Mucosa of descending colon (tissue), 3 donors: ENCODE measurements at regions not wholly inside any gene's neighbourhood (a gene's known extent, or its start where the extent isn't known, plus 50 kb on each side); places are given as distances from the start of the nearest gene placed in this dataset.

Source experiments
- ATAC-seq: fragments of 200-7000 bp; cut with Tn5 transposase; one replicate; pipeline ENCODE4 v1.9.1; 2020; ENCODE audit warnings: mild to moderate bottlenecking, moderate library complexity
- DNase-seq, 3 donors: peaks; one replicate each; pipeline ENCODE4 v3.0.0-alpha.2; 2020
- H3K36me3 ChIP-seq: fragments of 200-600 bp; one replicate; pipeline ENCODE4 v1.8.0; 2021; ENCODE audit warnings: low read depth, mild to moderate bottlenecking
- H3K4me1 ChIP-seq: fragments of 200-600 bp; one replicate; pipeline ENCODE4 v1.8.0; 2021; ENCODE audit warnings: low read depth, mild to moderate bottlenecking
- H3K4me3 ChIP-seq: fragments of 200-600 bp; one replicate; pipeline ENCODE4 v1.8.0; 2021; ENCODE audit warnings: mild to moderate bottlenecking
- H3K9me3 ChIP-seq: fragments of 200-600 bp; one replicate; pipeline ENCODE4 v1.8.0; 2021; ENCODE audit warnings: mild to moderate bottlenecking
- intact Hi-C, 2 donors: fragments of 100-400 bp; cut with DNase I in 1 of 2; cut with micrococcal nuclease in 1 of 2; formaldehyde crosslinking; loops; one replicate each; pipeline versions ENCODE4 v1.11.0 to v1.11.1; 2022; cut with DNase I, micrococcal nuclease
- TF ChIP-seq, protein P1 (sequence below): fragments of 200-600 bp; IDR thresholded peaks from one replicate; pipeline ENCODE4 v1.8.0; 2022; ENCODE audit warnings: antibody characterized with exemption, mild to moderate bottlenecking
- donor health status: DM: no; HTN: no; CAD: no; lungs with moderate emphysema.
- donor health status: DM: no; HTN: no; CAD: no.
- donor health status: DM: no; HTN: yes; CAD: no.

GRCh38 chr1:104463126-104463697 is 713.5 kb downstream of the AMY1C start:
- H3K4me3 ChIP-seq, result no peak overlapping the region
- no peaks in the 10 kb centered on the region for H3K4me1 ChIP-seq
- ATAC-seq, result no peak
- no peaks in the 10 kb centered on the region for H3K36me3 ChIP-seq
- intact Hi-C loops, result no loop called here
- TF ChIP-seq, protein P1, sequence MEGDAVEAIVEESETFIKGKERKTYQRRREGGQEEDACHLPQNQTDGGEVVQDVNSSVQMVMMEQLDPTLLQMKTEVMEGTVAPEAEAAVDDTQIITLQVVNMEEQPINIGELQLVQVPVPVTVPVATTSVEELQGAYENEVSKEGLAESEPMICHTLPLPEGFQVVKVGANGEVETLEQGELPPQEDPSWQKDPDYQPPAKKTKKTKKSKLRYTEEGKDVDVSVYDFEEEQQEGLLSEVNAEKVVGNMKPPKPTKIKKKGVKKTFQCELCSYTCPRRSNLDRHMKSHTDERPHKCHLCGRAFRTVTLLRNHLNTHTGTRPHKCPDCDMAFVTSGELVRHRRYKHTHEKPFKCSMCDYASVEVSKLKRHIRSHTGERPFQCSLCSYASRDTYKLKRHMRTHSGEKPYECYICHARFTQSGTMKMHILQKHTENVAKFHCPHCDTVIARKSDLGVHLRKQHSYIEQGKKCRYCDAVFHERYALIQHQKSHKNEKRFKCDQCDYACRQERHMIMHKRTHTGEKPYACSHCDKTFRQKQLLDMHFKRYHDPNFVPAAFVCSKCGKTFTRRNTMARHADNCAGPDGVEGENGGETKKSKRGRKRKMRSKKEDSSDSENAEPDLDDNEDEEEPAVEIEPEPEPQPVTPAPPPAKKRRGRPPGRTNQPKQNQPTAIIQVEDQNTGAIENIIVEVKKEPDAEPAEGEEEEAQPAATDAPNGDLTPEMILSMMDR, result no peak
- no peak for DNase-seq
- H3K9me3 ChIP-seq, result peaks cover 85% of the 10 kb centered on the region

DNA sequence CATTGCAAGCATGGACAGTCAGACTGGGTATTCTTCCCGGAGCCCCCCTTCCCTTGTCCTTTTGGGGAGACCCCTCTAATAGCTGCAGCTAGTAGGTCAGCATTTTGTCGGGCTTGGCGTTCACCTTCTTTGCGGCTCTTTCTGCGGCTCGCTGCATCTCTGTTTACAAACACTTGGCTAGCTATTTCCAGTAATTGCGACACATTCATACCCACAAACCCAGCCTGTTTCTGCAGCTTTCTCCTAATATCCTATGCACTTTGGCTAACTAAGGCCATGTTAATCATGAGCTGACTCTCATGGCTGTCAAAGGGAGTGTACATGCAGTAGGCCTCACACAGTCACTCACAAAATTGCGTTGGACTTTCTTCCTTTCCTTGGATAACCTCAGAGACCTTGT is 716.4 kb downstream of the AMY1C start:
- ATAC-seq (no peak), DNase-seq (no peak)
- no peaks in the 10 kb centered on the region for H3K4me1 ChIP-seq
- TF ChIP-seq, protein P1, result no peak
- intact Hi-C loops, result no loop called here
- no peak overlapping the region for H3K4me3 ChIP-seq
- H3K36me3 ChIP-seq, result no peaks in the 10 kb centered on the region
- peaks cover 63% of the 10 kb centered on the region for H3K9me3 ChIP-seq

DNA sequence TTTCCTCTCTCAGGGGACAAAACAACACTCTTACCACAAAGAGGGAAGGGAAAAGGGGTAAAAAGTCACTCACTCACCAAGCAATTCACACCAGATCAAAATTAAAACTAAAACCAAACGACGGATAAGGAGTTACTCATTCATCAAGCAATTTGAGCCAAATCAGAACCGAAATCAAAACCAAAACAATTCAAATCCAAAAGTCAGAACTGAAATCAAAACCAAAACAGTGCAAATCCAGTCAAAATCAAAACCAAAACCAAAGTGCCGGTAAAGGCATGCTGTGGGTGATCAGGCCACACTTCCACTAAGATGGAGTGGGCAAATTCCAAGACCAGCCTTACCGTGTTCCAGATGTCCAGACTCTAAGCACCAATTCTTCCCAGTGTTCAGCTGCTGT is 717.9 kb downstream of the AMY1C start:
- DNase-seq, result no peak
- H3K4me3 ChIP-seq, result no peak overlapping the region
- intact Hi-C loops, result no loop called here
- no peak for ATAC-seq
- TF ChIP-seq, protein P1, result no peak
- H3K4me1 ChIP-seq, result no peaks in the 10 kb centered on the region
- H3K9me3 ChIP-seq, result peaks cover 51% of the 10 kb centered on the region
- no peaks in the 10 kb centered on the region for H3K36me3 ChIP-seq

GRCh38 chr1:104468282-104468681 is 718.6 kb downstream of the AMY1C start:
- intact Hi-C loops, result no loop called here
- DNase-seq (no peak), ATAC-seq (no peak)
- Histone ChIP-seq H3K4me3 (no peak overlapping the region), H3K4me1 (no peaks in the 10 kb centered on the region), H3K36me3 (no peaks in the 10 kb centered on the region), H3K9me3 (peaks cover 44% of the 10 kb centered on the region)
- TF ChIP-seq, protein P1, result no peak

- TF ChIP-seq, protein P1, result no peak
- intact Hi-C loops, result no loop called here
- H3K9me3 ChIP-seq, result peaks cover 5% of the 10 kb centered on the region
- H3K4me3 ChIP-seq, result no peak overlapping the region
- no peaks in the 10 kb centered on the region for H3K4me1 ChIP-seq
- no peaks in the 10 kb centered on the region for H3K36me3 ChIP-seq
- DNase-seq (no peak), ATAC-seq (no peak)
Observed at GRCh38 chr1:104476126-104476525, 726.4 kb downstream of the AMY1C start.
